ENCODE measurements at regions not wholly inside any gene's neighbourhood (a gene's known extent, or its start where the extent isn't known, plus 50 kb on each side); places are given as distances from the start of the nearest gene placed in this dataset.
"Not testable (repeated sequence)": the region's sequence is repeated elsewhere in the genome, so short reads cannot be mapped to it uniquely, and the experiment has no call there.

DNA sequence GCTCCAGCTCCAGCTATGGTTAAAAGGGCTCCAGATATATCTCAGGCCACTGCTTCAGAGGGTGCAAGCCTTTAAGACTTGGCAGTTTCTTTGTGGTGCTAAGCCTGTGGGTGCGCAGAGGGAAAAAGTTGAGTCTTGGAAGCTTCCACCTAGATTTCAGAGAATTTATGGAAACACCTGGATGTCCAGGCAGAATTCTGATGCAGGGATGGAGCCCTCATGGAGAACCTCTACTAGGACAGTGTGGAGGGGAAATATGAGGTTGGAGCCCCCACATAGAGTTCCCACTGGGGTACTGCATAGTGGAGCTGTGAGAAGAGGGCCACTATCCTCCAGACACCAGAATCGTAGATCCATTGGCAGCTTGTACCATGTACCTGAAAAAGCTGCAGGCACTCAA, 69.9 kb downstream of the SDR9C7 start:
- H3K27ac ChIP-seq (ENCODE audit: low read depth in 1 of 2, low read length in 2 of 2), result no peak overlapping the region
- ATAC-seq (ENCODE audit: poor library complexity) (no peak), DNase-seq (no peak)
- no peaks in the 10 kb centered on the region for H3K36me3 ChIP-seq (ENCODE audit: insufficient read depth, low read length)
- no peak overlapping the region for H3K27ac Mint-ChIP-seq
- H3K4me1 ChIP-seq (ENCODE audit: insufficient read depth, low read length), result no peaks in the 10 kb centered on the region
- H3K4me1 Mint-ChIP-seq (ENCODE audit: low read depth), result no peaks in the 10 kb centered on the region
- H3K4me3 Mint-ChIP-seq, result no peak overlapping the region
- TF ChIP-seq, protein P1, sequence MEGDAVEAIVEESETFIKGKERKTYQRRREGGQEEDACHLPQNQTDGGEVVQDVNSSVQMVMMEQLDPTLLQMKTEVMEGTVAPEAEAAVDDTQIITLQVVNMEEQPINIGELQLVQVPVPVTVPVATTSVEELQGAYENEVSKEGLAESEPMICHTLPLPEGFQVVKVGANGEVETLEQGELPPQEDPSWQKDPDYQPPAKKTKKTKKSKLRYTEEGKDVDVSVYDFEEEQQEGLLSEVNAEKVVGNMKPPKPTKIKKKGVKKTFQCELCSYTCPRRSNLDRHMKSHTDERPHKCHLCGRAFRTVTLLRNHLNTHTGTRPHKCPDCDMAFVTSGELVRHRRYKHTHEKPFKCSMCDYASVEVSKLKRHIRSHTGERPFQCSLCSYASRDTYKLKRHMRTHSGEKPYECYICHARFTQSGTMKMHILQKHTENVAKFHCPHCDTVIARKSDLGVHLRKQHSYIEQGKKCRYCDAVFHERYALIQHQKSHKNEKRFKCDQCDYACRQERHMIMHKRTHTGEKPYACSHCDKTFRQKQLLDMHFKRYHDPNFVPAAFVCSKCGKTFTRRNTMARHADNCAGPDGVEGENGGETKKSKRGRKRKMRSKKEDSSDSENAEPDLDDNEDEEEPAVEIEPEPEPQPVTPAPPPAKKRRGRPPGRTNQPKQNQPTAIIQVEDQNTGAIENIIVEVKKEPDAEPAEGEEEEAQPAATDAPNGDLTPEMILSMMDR (IDR thresholded peaks at IDR 0.05), result no peak
- intact Hi-C loops (cut with DNase I, micrococcal nuclease), result no loop called here
- peaks cover 28% of the 10 kb centered on the region for H3K9me3 Mint-ChIP-seq
- ChIA-PET POLR2A (no interaction called here), CTCF (no interaction called here)
- H3K27me3 ChIP-seq (ENCODE audit: control insufficient read depth in 1 of 2, insufficient read depth in 2 of 2, low read length in 2 of 2), result peaks cover 0 to 3% of the 10 kb centered on the region in 2 experiments
- no peak overlapping the region for H3K4me3 ChIP-seq (ENCODE audit: low read length)
- H3K9me3 ChIP-seq (ENCODE audit: control insufficient read depth in 1 of 2, insufficient read depth in 1 of 2, low read length in 2 of 2), result peaks cover 26 to 52% of the 10 kb centered on the region in 2 experiments
- peaks cover 17% of the 10 kb centered on the region for H3K36me3 Mint-ChIP-seq (ENCODE audit: low read depth)
- H3K27me3 Mint-ChIP-seq, result peaks cover 33% of the 10 kb centered on the region

GRCh38 chr12:56863789-56864188, 70.4 kb downstream of the SDR9C7 start:
- Mint-ChIP-seq H3K36me3 (ENCODE audit: low read depth) (peaks cover 17% of the 10 kb centered on the region), H3K27me3 (peaks cover 33% of the 10 kb centered on the region), H3K27ac (no peak overlapping the region), H3K4me3 (no peak overlapping the region), H3K4me1 (ENCODE audit: low read depth) (no peaks in the 10 kb centered on the region), H3K9me3 (peaks cover 28% of the 10 kb centered on the region)
- peaks cover 0 to 3% of the 10 kb centered on the region in 2 experiments for H3K27me3 ChIP-seq (ENCODE audit: control insufficient read depth in 1 of 2, insufficient read depth in 2 of 2, low read length in 2 of 2)
- ChIA-PET POLR2A (no interaction called here), CTCF (no interaction called here)
- no peaks in the 10 kb centered on the region for H3K36me3 ChIP-seq (ENCODE audit: insufficient read depth, low read length)
- no peak for ATAC-seq (ENCODE audit: poor library complexity)
- peaks cover 26 to 52% of the 10 kb centered on the region in 2 experiments for H3K9me3 ChIP-seq (ENCODE audit: control insufficient read depth in 1 of 2, insufficient read depth in 1 of 2, low read length in 2 of 2)
- H3K27ac ChIP-seq (ENCODE audit: low read depth in 1 of 2, low read length in 2 of 2), result no peak overlapping the region
- intact Hi-C loops (cut with DNase I, micrococcal nuclease), result no loop called here
- no peaks in the 10 kb centered on the region for H3K4me1 ChIP-seq (ENCODE audit: insufficient read depth, low read length)
- no peak overlapping the region for H3K4me3 ChIP-seq (ENCODE audit: low read length)
- TF ChIP-seq, protein P1 (IDR thresholded peaks at IDR 0.05), result no peak
- DNase-seq, result no peak

GRCh38 chr12:56862264-56862663, 71.9 kb downstream of the SDR9C7 start:
- H3K27me3 ChIP-seq (ENCODE audit: control insufficient read depth in 1 of 2, insufficient read depth in 2 of 2, low read length in 2 of 2), result peaks cover 0 to 3% of the 10 kb centered on the region in 2 experiments
- peaks cover 26 to 52% of the 10 kb centered on the region in 2 experiments for H3K9me3 ChIP-seq (ENCODE audit: control insufficient read depth in 1 of 2, insufficient read depth in 1 of 2, low read length in 2 of 2)
- intact Hi-C loops (cut with DNase I, micrococcal nuclease), result no loop called here
- no peak overlapping the region for H3K27ac ChIP-seq (ENCODE audit: low read depth in 1 of 2, low read length in 2 of 2)
- H3K4me1 ChIP-seq (ENCODE audit: insufficient read depth, low read length), result no peaks in the 10 kb centered on the region
- TF ChIP-seq, protein P1 (IDR thresholded peaks at IDR 0.05), result no peak
- H3K4me1 Mint-ChIP-seq (ENCODE audit: low read depth), result no peaks in the 10 kb centered on the region
- no peak overlapping the region for H3K4me3 Mint-ChIP-seq
- ATAC-seq (ENCODE audit: poor library complexity), result no peak
- H3K9me3 Mint-ChIP-seq, result peaks cover 24% of the 10 kb centered on the region
- H3K27ac Mint-ChIP-seq, result no peak overlapping the region
- DNase-seq, result no peak
- no peak overlapping the region for H3K4me3 ChIP-seq (ENCODE audit: low read length)
- H3K36me3 Mint-ChIP-seq (ENCODE audit: low read depth), result peaks cover 17% of the 10 kb centered on the region
- ChIA-PET POLR2A (no interaction called here), CTCF (no interaction called here)
- H3K36me3 ChIP-seq (ENCODE audit: insufficient read depth, low read length), result no peaks in the 10 kb centered on the region
- H3K27me3 Mint-ChIP-seq, result peaks cover 25% of the 10 kb centered on the region

DNA sequence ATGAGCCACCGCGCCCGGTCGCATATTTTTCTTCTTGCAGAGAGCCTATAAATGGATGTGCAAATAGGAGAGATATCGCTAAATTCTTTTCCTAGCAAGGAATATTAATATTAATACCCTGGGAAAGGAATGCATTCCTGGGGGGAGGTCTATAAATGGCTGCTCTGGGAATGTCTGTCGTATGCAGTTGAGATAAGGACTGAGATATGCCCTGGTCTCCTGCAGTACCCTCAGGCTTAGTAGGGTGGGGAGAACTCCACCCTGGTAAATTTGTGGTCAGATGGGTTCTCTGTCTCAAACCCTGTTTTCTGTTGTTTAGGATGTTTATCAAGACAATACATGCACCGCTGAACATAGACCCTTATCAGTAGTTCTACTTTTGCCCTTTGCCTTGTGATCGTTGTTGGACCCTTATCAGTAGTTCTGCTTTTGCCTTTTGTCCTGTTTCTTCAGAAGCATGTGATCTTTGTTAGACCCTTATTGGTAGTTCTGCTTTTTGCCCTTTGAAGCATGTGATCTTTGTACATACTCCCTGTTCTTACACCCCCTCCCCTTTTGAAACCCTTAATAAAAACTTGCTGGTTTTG, 80.7 kb downstream of the SDR9C7 start:
- DNase-seq; H3K27ac Mint-ChIP-seq; CTCF ChIA-PET; H3K4me3 ChIP-seq (ENCODE audit: low read length); H3K9me3 ChIP-seq (ENCODE audit: control insufficient read depth in 1 of 2, insufficient read depth in 1 of 2, low read length in 2 of 2); H3K4me1 Mint-ChIP-seq (ENCODE audit: low read depth); H3K36me3 Mint-ChIP-seq (ENCODE audit: low read depth); intact Hi-C loops (cut with DNase I, micrococcal nuclease); H3K9me3 Mint-ChIP-seq; H3K4me3 Mint-ChIP-seq; POLR2A ChIA-PET; H3K27ac ChIP-seq (ENCODE audit: low read depth in 1 of 2, low read length in 2 of 2); H3K36me3 ChIP-seq (ENCODE audit: insufficient read depth, low read length); H3K4me1 ChIP-seq (ENCODE audit: insufficient read depth, low read length); ATAC-seq (ENCODE audit: poor library complexity): not testable (repeated sequence)
- H3K27me3 ChIP-seq (ENCODE audit: control insufficient read depth in 1 of 2, insufficient read depth in 2 of 2, low read length in 2 of 2), result peaks cover 9 to 11% of the 10 kb centered on the region in 2 experiments
- H3K27me3 Mint-ChIP-seq, result peaks cover 40% of the 10 kb centered on the region

Data from CD4-positive, alpha-beta T cell (primary cell).